ENCODE measurements at regions not wholly inside any gene's neighbourhood (a gene's known extent, or its start where the extent isn't known, plus 50 kb on each side); places are given as distances from the start of the nearest gene placed in this dataset.

DNA sequence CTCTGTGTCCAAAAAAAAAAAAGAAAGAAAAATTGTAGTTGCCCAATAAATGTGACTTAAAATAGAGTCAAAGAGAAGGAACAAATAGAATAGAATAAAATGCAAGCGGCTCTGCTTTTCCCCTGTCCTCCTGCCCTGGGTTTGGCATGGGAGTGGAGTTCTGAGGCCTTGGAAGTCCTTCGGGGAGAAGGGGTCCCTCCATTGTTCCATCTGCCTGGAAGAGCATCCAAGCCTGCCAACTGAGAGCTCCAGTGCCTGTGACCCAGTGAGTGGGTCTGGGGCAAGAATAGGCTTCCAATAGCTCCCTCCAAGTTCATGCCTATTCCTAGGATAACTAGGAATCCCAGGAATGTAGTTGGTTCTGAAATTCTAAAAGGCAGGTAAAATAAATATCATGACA is 321.4 kb downstream of the MYCN start:
- Histone ChIP-seq H3K27me3 (ENCODE audit: control insufficient read depth in 5 of 5, insufficient read depth in 4 of 5, low read length in 5 of 5) (peaks cover 0 to 2% (median 0%) of the 10 kb centered on the region in 5 donors), H3K4me3 (ENCODE audit: low read depth in 1 of 5, low read length in 5 of 5) (no peak overlapping the region), H3K27ac (ENCODE audit: low read depth, low read length) (no peak overlapping the region), H3K4me1 (ENCODE audit: control insufficient read depth in 5 of 5, insufficient read depth in 5 of 5, low read length in 5 of 5) (peaks cover 0 to 4% (median 0%) of the 10 kb centered on the region in 5 donors), H3K9me3 (ENCODE audit: control insufficient read depth in 5 of 5, low read length in 5 of 5) (no peaks in the 10 kb centered on the region), H3K9ac (ENCODE audit: low read length in 5 of 5) (no peak overlapping the region), H3K36me3 (ENCODE audit: control insufficient read depth in 5 of 5, insufficient read depth in 5 of 5, low read length in 5 of 5) (no peaks in the 10 kb centered on the region)

- Histone ChIP-seq H3K27me3 (ENCODE audit: control insufficient read depth in 5 of 5, insufficient read depth in 4 of 5, low read length in 5 of 5) (peaks cover 0 to 2% (median 0%) of the 10 kb centered on the region in 5 donors), H3K9me3 (ENCODE audit: control insufficient read depth in 5 of 5, low read length in 5 of 5) (no peaks in the 10 kb centered on the region), H3K27ac (ENCODE audit: low read depth, low read length) (no peak overlapping the region), H3K4me3 (ENCODE audit: low read depth in 1 of 5, low read length in 5 of 5) (no peak overlapping the region), H3K4me1 (ENCODE audit: control insufficient read depth in 5 of 5, insufficient read depth in 5 of 5, low read length in 5 of 5) (peaks cover 0 to 4% (median 0%) of the 10 kb centered on the region in 5 donors), H3K9ac (ENCODE audit: low read length in 5 of 5) (no peak overlapping the region), H3K36me3 (ENCODE audit: control insufficient read depth in 5 of 5, insufficient read depth in 5 of 5, low read length in 5 of 5) (no peaks in the 10 kb centered on the region)
Measured at GRCh38 chr2:16261071-16261470, 320.7 kb downstream of the MYCN start.

DNA sequence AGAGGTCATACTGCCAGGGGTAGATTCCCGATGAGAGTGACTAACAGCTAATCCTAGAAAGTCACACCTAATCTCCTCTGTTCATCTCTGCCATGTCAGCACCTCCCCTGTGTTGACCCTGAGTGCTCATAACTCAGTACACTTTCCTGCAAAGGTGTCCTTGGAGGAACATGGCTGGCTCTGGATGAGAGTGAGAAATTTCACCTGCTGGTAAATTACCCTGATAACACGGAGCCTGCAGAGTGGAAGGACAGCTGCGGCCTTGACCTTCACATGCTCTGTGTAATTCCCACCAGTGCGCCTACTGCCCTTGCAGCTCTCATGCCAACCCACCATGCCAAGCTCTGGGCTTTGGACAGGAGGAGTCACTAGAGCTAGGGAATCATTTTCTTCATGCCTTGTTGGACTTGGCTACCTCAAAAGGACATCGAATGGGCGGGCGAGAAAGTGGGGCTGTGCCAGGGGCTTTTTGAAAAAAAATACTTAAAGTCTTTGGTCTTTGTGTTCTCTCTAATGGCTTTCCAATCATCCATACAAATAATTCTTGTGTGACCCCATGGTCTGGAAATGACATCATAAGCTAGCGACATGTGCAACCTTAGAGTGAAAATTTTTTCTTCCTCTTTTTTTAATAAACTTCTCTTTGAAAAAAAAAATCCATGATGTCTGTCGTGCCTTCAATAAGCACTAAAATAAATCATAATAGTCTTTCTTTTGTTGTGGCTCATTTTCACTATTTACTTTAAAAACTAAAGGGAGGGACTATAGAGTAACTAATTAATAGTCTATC is 319.9 kb downstream of the MYCN start:
- peaks cover 0 to 4% (median 0%) of the 10 kb centered on the region in 5 donors for H3K4me1 ChIP-seq (ENCODE audit: control insufficient read depth in 5 of 5, insufficient read depth in 5 of 5, low read length in 5 of 5)
- H3K4me3 ChIP-seq (ENCODE audit: low read depth in 1 of 5, low read length in 5 of 5), result no peak overlapping the region
- no peaks in the 10 kb centered on the region for H3K9me3 ChIP-seq (ENCODE audit: control insufficient read depth in 5 of 5, low read length in 5 of 5)
- peaks cover 0 to 2% (median 0%) of the 10 kb centered on the region in 5 donors for H3K27me3 ChIP-seq (ENCODE audit: control insufficient read depth in 5 of 5, insufficient read depth in 4 of 5, low read length in 5 of 5)
- no peak overlapping the region for H3K9ac ChIP-seq (ENCODE audit: low read length in 5 of 5)
- no peak overlapping the region for H3K27ac ChIP-seq (ENCODE audit: low read depth, low read length)
- no peaks in the 10 kb centered on the region for H3K36me3 ChIP-seq (ENCODE audit: control insufficient read depth in 5 of 5, insufficient read depth in 5 of 5, low read length in 5 of 5)

GRCh38 chr2:16259010-16259409 is 318.7 kb downstream of the MYCN start:
- Histone ChIP-seq H3K27ac (ENCODE audit: low read depth, low read length) (no peak overlapping the region), H3K4me1 (ENCODE audit: control insufficient read depth in 5 of 5, insufficient read depth in 5 of 5, low read length in 5 of 5) (peaks cover 0 to 4% (median 0%) of the 10 kb centered on the region in 5 donors), H3K9me3 (ENCODE audit: control insufficient read depth in 5 of 5, low read length in 5 of 5) (peaks cover 0 to 5% (median 0%) of the 10 kb centered on the region in 5 donors), H3K27me3 (ENCODE audit: control insufficient read depth in 5 of 5, insufficient read depth in 4 of 5, low read length in 5 of 5) (no peaks in the 10 kb centered on the region), H3K36me3 (ENCODE audit: control insufficient read depth in 5 of 5, insufficient read depth in 5 of 5, low read length in 5 of 5) (no peaks in the 10 kb centered on the region), H3K4me3 (ENCODE audit: low read depth in 1 of 5, low read length in 5 of 5) (no peak overlapping the region), H3K9ac (ENCODE audit: low read length in 5 of 5) (no peak overlapping the region)

GRCh38 chr2:16258350-16258749 is 318.0 kb downstream of the MYCN start:
- H3K27me3 ChIP-seq (ENCODE audit: control insufficient read depth in 5 of 5, insufficient read depth in 4 of 5, low read length in 5 of 5), result no peaks in the 10 kb centered on the region
- H3K27ac ChIP-seq (ENCODE audit: low read depth, low read length), result no peak overlapping the region
- H3K4me1 ChIP-seq (ENCODE audit: control insufficient read depth in 5 of 5, insufficient read depth in 5 of 5, low read length in 5 of 5), result peaks cover 0 to 3% (median 0%) of the 10 kb centered on the region in 5 donors
- H3K9ac ChIP-seq (ENCODE audit: low read length in 5 of 5), result no peak overlapping the region
- peaks cover 0 to 5% (median 0%) of the 10 kb centered on the region in 5 donors for H3K9me3 ChIP-seq (ENCODE audit: control insufficient read depth in 5 of 5, low read length in 5 of 5)
- H3K4me3 ChIP-seq (ENCODE audit: low read depth in 1 of 5, low read length in 5 of 5), result no peak overlapping the region
- H3K36me3 ChIP-seq (ENCODE audit: control insufficient read depth in 5 of 5, insufficient read depth in 5 of 5, low read length in 5 of 5), result no peaks in the 10 kb centered on the region

- Histone ChIP-seq H3K9me3 (ENCODE audit: control insufficient read depth in 5 of 5, low read length in 5 of 5) (peaks cover 0 to 5% (median 0%) of the 10 kb centered on the region in 5 donors), H3K9ac (ENCODE audit: low read length in 5 of 5) (no peak overlapping the region), H3K27ac (ENCODE audit: low read depth, low read length) (no peak overlapping the region), H3K36me3 (ENCODE audit: control insufficient read depth in 5 of 5, insufficient read depth in 5 of 5, low read length in 5 of 5) (no peaks in the 10 kb centered on the region), H3K4me3 (ENCODE audit: low read depth in 1 of 5, low read length in 5 of 5) (no peak overlapping the region), H3K27me3 (ENCODE audit: control insufficient read depth in 5 of 5, insufficient read depth in 4 of 5, low read length in 5 of 5) (no peaks in the 10 kb centered on the region), H3K4me1 (ENCODE audit: control insufficient read depth in 5 of 5, insufficient read depth in 5 of 5, low read length in 5 of 5) (peaks cover 0 to 4% (median 0%) of the 10 kb centered on the region in 5 donors)
Measured at GRCh38 chr2:16257322-16258028, 317.1 kb downstream of the MYCN start.

DNA sequence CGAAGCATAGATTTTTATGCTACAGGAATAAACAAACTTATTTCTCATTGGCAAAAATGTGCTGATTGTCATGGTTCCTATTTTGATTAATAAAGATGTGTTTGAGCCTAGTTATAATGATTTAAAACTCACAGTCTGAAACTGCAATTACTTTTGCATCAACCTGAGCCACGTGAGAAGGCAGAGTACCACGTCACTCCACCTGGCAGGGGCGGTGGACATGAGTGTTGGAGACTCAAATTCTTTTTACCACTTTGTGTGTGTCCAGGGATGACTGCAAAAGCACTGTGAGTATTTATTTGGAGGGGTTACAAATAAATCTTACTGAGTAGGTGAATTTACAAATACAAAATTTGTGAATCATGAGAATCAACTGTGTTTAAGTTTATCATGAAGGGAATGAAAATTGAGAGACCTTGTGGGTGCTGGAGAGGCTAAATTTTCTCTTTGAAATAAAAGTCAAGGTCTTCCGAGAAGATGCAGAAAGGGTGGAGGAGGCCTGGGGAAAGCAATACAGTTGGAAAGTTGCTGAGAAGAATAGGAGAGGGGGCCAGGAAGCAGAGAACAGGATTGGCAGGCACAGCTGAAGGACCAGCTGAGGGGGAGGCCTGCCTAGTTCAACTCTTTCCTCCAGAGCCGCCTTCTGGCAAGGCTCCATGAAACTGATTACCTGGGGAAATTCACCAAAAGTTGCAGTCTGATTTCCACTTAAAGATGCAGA is 316.4 kb downstream of the MYCN start:
- no peak overlapping the region for H3K27ac ChIP-seq (ENCODE audit: low read depth, low read length)
- no peak overlapping the region for H3K4me3 ChIP-seq (ENCODE audit: low read depth in 1 of 5, low read length in 5 of 5)

DNA sequence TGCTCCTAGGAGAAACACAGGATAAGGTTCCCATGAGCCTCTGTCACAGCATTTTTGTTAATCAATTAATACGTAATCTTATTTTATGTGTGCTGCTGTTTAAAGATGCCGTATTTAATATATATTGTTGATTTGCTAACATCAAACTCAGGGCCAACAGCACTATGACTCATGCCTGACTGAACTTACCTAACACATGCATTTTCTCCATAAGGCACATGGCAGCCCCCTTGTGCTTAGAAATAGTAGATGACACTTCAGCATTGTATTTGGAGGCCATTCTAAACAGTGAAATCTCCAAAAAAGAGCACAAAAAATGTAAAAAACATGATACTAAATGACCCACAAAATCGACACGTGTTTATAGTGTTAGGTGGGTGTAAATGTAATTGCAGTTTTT is 314.8 kb downstream of the MYCN start:
- peaks cover 0 to 27% (median 16%) of the 10 kb centered on the region in 5 donors for H3K4me1 ChIP-seq (ENCODE audit: control insufficient read depth in 5 of 5, insufficient read depth in 5 of 5, low read length in 5 of 5)
- H3K27ac ChIP-seq (ENCODE audit: low read depth, low read length), result no peak overlapping the region
- peaks cover 0 to under 1% (median 0%) of the 10 kb centered on the region in 5 donors for H3K27me3 ChIP-seq (ENCODE audit: control insufficient read depth in 5 of 5, insufficient read depth in 4 of 5, low read length in 5 of 5)
- H3K9ac ChIP-seq (ENCODE audit: low read length in 5 of 5), result no peak overlapping the region
- no peak overlapping the region for H3K4me3 ChIP-seq (ENCODE audit: low read depth in 1 of 5, low read length in 5 of 5)
- H3K36me3 ChIP-seq (ENCODE audit: control insufficient read depth in 5 of 5, insufficient read depth in 5 of 5, low read length in 5 of 5), result no peaks in the 10 kb centered on the region
- H3K9me3 ChIP-seq (ENCODE audit: control insufficient read depth in 5 of 5, low read length in 5 of 5), result peaks cover 0 to 5% (median 0%) of the 10 kb centered on the region in 5 donors

More for the DNA sequence above, 316.4 kb downstream of the MYCN start:
- H3K9me3 ChIP-seq (ENCODE audit: control insufficient read depth in 5 of 5, low read length in 5 of 5), result peaks cover 0 to 5% (median 0%) of the 10 kb centered on the region in 5 donors
- no peaks in the 10 kb centered on the region for H3K36me3 ChIP-seq (ENCODE audit: control insufficient read depth in 5 of 5, insufficient read depth in 5 of 5, low read length in 5 of 5)
- no peak overlapping the region for H3K9ac ChIP-seq (ENCODE audit: low read length in 5 of 5)
- peaks cover 0 to 10% (median 2%) of the 10 kb centered on the region in 5 donors for H3K4me1 ChIP-seq (ENCODE audit: control insufficient read depth in 5 of 5, insufficient read depth in 5 of 5, low read length in 5 of 5)
- no peaks in the 10 kb centered on the region for H3K27me3 ChIP-seq (ENCODE audit: control insufficient read depth in 5 of 5, insufficient read depth in 4 of 5, low read length in 5 of 5)

DNA sequence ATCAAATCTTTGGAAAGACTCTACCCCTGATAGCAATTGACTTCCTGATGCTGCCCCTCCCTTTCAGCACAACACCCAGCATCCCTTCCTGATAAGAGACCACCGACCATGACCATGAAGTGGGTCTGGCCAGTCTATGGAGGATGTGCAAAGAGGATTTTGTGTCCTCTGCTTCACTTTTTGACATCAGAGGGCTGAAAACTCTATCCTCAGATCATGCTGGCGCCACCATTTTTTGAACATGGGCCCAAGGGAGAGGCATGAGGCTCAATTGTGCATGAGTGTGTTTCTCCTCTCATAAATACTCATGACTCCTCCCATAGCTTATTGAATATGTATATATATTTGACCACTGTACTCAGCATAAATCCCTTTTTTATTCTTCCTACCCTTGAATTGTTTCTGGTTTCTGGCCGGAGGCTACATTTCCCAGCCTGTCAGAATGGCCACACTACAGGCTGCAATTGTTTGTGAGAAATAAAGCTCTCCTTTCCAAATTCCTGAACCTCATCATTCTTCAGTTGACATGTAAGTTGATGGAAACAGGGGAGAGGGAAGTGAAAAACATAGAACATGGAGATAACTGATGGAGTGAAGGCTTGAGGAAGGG is 314.1 kb downstream of the MYCN start:
- Histone ChIP-seq H3K4me1 (ENCODE audit: control insufficient read depth in 5 of 5, insufficient read depth in 5 of 5, low read length in 5 of 5) (peaks cover 0 to 33% (median 20%) of the 10 kb centered on the region in 5 donors), H3K9me3 (ENCODE audit: control insufficient read depth in 5 of 5, low read length in 5 of 5) (peaks cover 0 to 5% (median 0%) of the 10 kb centered on the region in 5 donors), H3K27ac (ENCODE audit: low read depth, low read length) (no peak overlapping the region), H3K36me3 (ENCODE audit: control insufficient read depth in 5 of 5, insufficient read depth in 5 of 5, low read length in 5 of 5) (no peaks in the 10 kb centered on the region), H3K9ac (ENCODE audit: low read length in 5 of 5) (no peak overlapping the region), H3K27me3 (ENCODE audit: control insufficient read depth in 5 of 5, insufficient read depth in 4 of 5, low read length in 5 of 5) (peaks cover 0 to 5% (median 0%) of the 10 kb centered on the region in 5 donors), H3K4me3 (ENCODE audit: low read depth in 1 of 5, low read length in 5 of 5) (no peak overlapping the region)
